WERI-Rb-1 (cell line): ENCODE measurements at regions not wholly inside any gene's neighbourhood (a gene's known extent, or its start where the extent isn't known, plus 50 kb on each side); places are given as distances from the start of the nearest gene placed in this dataset.

Experiments used
- DNase-seq: peaks from one replicate; pipeline ENCODE4 v3.0.0-alpha.2; 2020
- H3K27ac ChIP-seq: fragments of 250-450 bp; sonication (Bioruptor Pico); 2 replicates; pipeline ENCODE4 v1.5.1; 2020; ENCODE audit warnings: mild to moderate bottlenecking, moderate library complexity
- H3K27me3 ChIP-seq: fragments of 250-450 bp; sonication (Bioruptor Pico); 2 replicates; pipeline ENCODE4 v1.5.1; 2021; ENCODE audit warnings: mild to moderate bottlenecking, low read depth, moderate library complexity; ENCODE audit not compliant: insufficient read depth, severe bottlenecking
- H3K36me3 ChIP-seq: fragments of 250-450 bp; sonication (Bioruptor Pico); 2 replicates; pipeline ENCODE4 v1.5.1; 2020; ENCODE audit warnings: mild to moderate bottlenecking, moderate library complexity
- H3K4me3 ChIP-seq: 2 replicates; pipeline ENCODE4 v1.5.1; 2011; ENCODE audit warnings: low read depth, mild to moderate bottlenecking, control low read depth, low read length
- H3K9me3 ChIP-seq: fragments of 250-450 bp; sonication (Bioruptor Pico); 2 replicates; pipeline ENCODE4 v1.5.1; 2021; ENCODE audit warnings: mild to moderate bottlenecking, moderate library complexity; ENCODE audit not compliant: severe bottlenecking
- TF ChIP-seq, protein P1 (sequence below): IDR thresholded peaks from 2 replicates; pipeline ENCODE4 v1.5.1; 2011; ENCODE audit warnings: low read depth, mild to moderate bottlenecking, control low read depth, inconsistent platforms, low read length

DNA sequence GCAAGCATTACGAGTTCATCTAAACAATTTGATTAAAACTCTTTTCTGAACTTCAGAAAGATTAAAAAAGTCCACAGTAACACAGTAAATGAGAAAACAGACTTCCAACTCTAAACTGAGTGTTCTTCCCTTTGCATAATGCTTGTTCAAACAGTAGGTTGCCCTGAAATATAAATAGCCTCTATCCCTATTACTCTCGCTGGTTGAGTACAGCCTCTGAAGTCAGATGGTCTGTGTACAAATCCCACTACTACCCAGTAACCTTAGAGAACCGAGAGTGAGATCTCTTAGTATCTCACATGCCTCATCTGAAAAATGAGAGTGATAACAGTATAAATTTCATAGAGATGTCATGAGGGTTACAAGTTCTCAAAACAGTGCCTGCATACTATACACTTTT, 591.6 kb downstream of the CAAP1 start:
- no peak overlapping the region for H3K27ac ChIP-seq
- H3K27me3 ChIP-seq = peaks cover 33% of the 10 kb centered on the region
- H3K9me3 ChIP-seq = no peaks in the 10 kb centered on the region
- no peak for DNase-seq
- TF ChIP-seq, protein P1, sequence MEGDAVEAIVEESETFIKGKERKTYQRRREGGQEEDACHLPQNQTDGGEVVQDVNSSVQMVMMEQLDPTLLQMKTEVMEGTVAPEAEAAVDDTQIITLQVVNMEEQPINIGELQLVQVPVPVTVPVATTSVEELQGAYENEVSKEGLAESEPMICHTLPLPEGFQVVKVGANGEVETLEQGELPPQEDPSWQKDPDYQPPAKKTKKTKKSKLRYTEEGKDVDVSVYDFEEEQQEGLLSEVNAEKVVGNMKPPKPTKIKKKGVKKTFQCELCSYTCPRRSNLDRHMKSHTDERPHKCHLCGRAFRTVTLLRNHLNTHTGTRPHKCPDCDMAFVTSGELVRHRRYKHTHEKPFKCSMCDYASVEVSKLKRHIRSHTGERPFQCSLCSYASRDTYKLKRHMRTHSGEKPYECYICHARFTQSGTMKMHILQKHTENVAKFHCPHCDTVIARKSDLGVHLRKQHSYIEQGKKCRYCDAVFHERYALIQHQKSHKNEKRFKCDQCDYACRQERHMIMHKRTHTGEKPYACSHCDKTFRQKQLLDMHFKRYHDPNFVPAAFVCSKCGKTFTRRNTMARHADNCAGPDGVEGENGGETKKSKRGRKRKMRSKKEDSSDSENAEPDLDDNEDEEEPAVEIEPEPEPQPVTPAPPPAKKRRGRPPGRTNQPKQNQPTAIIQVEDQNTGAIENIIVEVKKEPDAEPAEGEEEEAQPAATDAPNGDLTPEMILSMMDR = no peak
- no peak overlapping the region for H3K4me3 ChIP-seq
- H3K36me3 ChIP-seq = no peaks in the 10 kb centered on the region

DNA sequence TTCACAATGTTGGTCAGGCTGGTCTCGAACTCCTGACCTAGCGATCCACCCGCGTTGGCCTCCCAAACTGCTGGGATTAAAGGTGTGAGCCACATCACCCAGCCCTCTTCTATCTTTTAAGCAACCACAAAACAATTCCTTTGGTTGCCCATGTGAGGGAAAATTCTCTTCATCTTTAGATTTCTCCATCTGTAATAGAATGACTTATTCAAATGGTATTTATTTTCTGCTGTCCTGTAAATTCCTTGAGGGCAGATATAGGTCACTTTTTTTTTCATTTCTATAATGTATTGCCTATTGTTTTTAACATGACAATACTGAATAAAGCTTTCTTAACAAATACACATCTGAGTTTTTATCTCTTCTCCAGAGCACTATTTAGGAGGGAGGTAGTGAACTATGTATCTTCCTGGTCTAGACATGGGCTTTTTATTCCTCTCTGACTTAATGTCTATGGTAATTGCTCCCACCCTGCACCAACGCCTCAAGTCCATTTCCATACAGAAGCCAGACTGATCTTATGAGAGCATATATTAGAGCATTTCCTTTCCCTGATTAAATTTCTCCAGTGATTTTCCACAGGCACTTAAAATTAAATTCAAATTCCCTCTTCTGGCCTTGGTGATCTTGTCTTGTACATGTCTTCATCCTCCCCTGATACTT, 595.6 kb downstream of the CAAP1 start:
- H3K36me3 ChIP-seq = no peaks in the 10 kb centered on the region
- peaks cover 25% of the 10 kb centered on the region for H3K27me3 ChIP-seq
- H3K27ac ChIP-seq = no peak overlapping the region
- no peak overlapping the region for H3K4me3 ChIP-seq
- H3K9me3 ChIP-seq = no peaks in the 10 kb centered on the region
- no peak for DNase-seq
- TF ChIP-seq, protein P1 = no peak

DNA sequence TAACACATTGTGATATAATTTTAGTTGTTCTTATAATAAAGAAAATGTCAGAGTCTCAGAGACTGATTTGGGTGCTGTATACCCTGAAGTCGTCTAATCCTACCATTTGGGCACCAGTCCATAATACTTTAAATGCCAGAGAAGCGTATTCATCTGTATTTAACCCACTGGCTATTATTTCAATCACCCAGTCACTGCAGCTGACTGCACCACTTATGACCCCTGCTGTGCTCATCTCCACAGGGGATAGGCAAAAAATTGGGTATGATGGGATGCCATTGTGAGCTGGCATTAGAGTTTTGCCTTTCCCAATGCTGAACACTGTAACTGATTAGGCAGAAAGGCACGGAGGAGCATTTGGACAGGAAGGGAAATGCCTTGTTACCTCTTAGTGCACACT, 599.7 kb downstream of the CAAP1 start:
- TF ChIP-seq, protein P1 = no peak
- Histone ChIP-seq H3K27ac (no peak overlapping the region), H3K27me3 (peaks cover 16% of the 10 kb centered on the region), H3K4me3 (no peak overlapping the region), H3K9me3 (no peaks in the 10 kb centered on the region), H3K36me3 (no peaks in the 10 kb centered on the region)
- no peak for DNase-seq

DNA sequence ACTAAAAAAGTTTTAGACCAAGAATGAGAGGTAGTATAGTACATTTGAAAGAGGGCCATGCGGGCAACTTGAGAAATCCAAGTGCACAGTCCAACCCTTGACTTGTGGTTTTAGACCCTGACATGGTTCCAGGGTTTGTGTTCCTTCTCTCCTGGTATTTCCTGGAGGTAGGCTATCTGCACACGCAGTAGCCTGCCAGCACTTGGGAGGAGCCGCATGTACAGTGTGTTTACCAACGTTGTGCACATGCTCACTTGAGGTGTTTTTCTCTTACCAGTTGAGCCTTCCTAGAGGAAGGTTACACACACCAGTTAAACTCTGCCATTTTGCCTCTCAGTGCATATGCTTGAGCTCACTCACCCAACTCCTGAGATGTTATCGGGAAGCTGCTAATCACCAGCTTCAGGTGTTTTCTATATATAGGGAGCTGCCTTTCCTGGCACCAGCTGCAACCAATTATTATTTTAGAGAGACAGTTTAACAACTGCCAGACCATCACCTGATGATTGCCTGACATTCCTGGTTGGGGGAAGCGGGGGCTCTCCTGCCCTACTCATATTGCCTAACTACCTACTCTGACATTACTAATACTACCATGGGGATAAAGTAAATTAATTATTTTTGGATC, 593.4 kb upstream of the TUSC1 start:
- DNase-seq = no peak
- no peaks in the 10 kb centered on the region for H3K36me3 ChIP-seq
- no peak overlapping the region for H3K4me3 ChIP-seq
- peaks cover 26% of the 10 kb centered on the region for H3K27me3 ChIP-seq
- no peaks in the 10 kb centered on the region for H3K9me3 ChIP-seq
- no peak overlapping the region for H3K27ac ChIP-seq
- TF ChIP-seq, protein P1 = no peak

DNA sequence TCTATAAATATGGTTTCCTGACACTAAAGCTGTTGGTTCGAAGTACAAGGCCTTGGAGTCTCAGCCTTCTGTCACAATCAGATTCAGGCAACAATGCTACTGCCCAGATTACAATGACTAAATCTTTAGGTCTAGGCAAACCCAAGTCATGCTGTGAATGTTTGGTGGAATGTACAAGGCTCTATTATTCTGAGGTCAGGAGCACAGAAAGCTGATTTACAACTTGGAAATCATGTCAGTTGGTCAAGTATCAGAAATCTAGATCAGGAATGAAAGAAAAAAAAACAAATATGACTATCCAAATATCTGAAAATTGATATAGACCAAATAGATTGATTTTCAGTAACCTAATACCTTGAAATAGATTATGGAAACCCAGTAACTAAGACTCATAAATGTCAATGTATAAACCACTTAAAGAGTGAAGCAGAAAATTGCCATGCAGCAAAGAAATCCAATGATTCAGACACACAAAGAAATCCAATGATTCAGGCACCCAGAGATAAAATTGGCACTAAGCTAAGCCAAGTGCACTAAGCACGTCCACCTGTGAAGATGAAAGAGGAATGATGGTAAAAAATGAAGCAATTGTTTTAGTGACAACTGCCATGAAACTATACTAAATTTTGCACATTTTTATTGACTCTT, 588.0 kb upstream of the TUSC1 start:
- Histone ChIP-seq H3K27ac (no peak overlapping the region), H3K4me3 (no peak overlapping the region), H3K36me3 (no peaks in the 10 kb centered on the region), H3K9me3 (no peaks in the 10 kb centered on the region), H3K27me3 (peaks cover 16% of the 10 kb centered on the region)
- no peak for DNase-seq
- TF ChIP-seq, protein P1 = no peak
